Gastrocnemius medialis (tissue), 4 donors: ENCODE measurements at regions not wholly inside any gene's neighbourhood (a gene's known extent, or its start where the extent isn't known, plus 50 kb on each side); places are given as distances from the start of the nearest gene placed in this dataset.

Experiments used
- ATAC-seq, 2 donors: fragments of 150-250 bp; one replicate each; pipeline ENCODE4 v1.9.1; 2016
- DNase-seq, 2 donors: peaks; one replicate each; pipeline ENCODE4 v3.0.0-alpha.2; 2019
- H3K27ac ChIP-seq, 4 donors: fragments of 200-600 bp; sonication (generic); 1 replicate in 1 of 4; 2 replicates in 3 of 4; pipeline ENCODE4 v1.5.1; 2016 to 2018; ENCODE audit warnings: mild to moderate bottlenecking in 2 of 4, moderate library complexity in 1 of 4
- H3K27me3 ChIP-seq, 3 donors: fragments of 200-600 bp; sonication (generic) in 2 of 3; 1 replicate in 1 of 3; 2 replicates in 2 of 3; pipeline versions ENCODE4 v1.5.1 to v1.6.0; 2016 to 2019; ENCODE audit warnings: mild to moderate bottlenecking in 1 of 3, moderate library complexity in 1 of 3
- H3K36me3 ChIP-seq, 2 donors: fragments of 200-600 bp; sonication (generic) in 1 of 2; one replicate each; pipeline ENCODE4 v1.5.1; 2017 to 2018
- H3K4me1 ChIP-seq, 2 donors: fragments of 200-600 bp; sonication (generic) in 1 of 2; one replicate each; pipeline ENCODE4 v1.5.1; 2016 to 2017; ENCODE audit warnings: mild to moderate bottlenecking in 2 of 2
- H3K4me3 ChIP-seq, 4 donors: fragments of 200-600 bp; sonication (generic) in 3 of 4; 1 replicate in 1 of 4; 2 replicates in 3 of 4; pipeline ENCODE4 v1.5.1; 2016 to 2019; ENCODE audit warnings: mild to moderate bottlenecking in 2 of 4
- H3K9me3 ChIP-seq, 3 donors: fragments of 200-600 bp; sonication (generic) in 2 of 3; 1 replicate in 1 of 3; 2 replicates in 2 of 3; pipeline ENCODE4 v1.5.1; 2016 to 2019
- CTCF ChIP-seq, 5 experiments: fragments of 450-650 bp in 3 of 5; fragments of 200-600 bp in 2 of 5; sonication (generic) in 2 of 5; IDR thresholded peaks in 4 of 5; conservative IDR thresholded peaks in 1 of 5; 1 replicate in 4 of 5; 2 replicates in 1 of 5; pipeline ENCODE4 v1.5.1; 2016 to 2019; ENCODE audit warnings: antibody characterized with exemption in 5 of 5, mild to moderate bottlenecking in 3 of 5, moderate library complexity in 3 of 5
- POLR2A ChIP-seq, 2 donors: fragments of 450-650 bp; IDR thresholded peaks; one replicate each; pipeline ENCODE4 v1.6.1; 2017; ENCODE audit warnings: antibody characterized with exemption in 2 of 2, mild to moderate bottlenecking in 2 of 2, moderate library complexity in 2 of 2
- in situ Hi-C, 4 donors: fragments of 200-750 bp; cut with MboI; loops; one replicate each; pipeline versions ENCODE4 v1.15.0 to v1.8.0; 2017; ENCODE audit warnings: low sequenced_read_pairs in 4 of 4
- intact Hi-C: fragments of 100-400 bp; cut with DNase I; formaldehyde crosslinking; loops from one replicate; pipeline ENCODE4 v1.15.1; 2023; ENCODE audit warnings: low total_unique reads

- intact Hi-C loops (no loop called here), in situ Hi-C loops (loop anchor here in 1 of 4 donors (25.0 kb wide), 1 partner anchor 112 kb away; no protein-coding TSS in a partner anchor)
- Histone ChIP-seq H3K4me1 (no peaks in the 10 kb centered on the region), H3K4me3 (no peak overlapping the region), H3K36me3 (no peaks in the 10 kb centered on the region), H3K27me3 (no peaks in the 10 kb centered on the region), H3K27ac (no peak overlapping the region), H3K9me3 (no peaks in the 10 kb centered on the region)
- DNase-seq (no peak), ATAC-seq (no peak)
- TF ChIP-seq POLR2A (IDR thresholded peaks at IDR 0.05), result no peak
- no peak for TF ChIP-seq CTCF (IDR thresholded peaks at IDR 0.05 in 4 of 5, conservative IDR thresholded peaks at IDR 0.05 in 1 of 5)
These were observed 696.8 kb upstream of the SOX9 start for GRCh38 chr17:71423871-71424546.

GRCh38 chr17:71427801-71428200, 693.0 kb upstream of the SOX9 start:
- in situ Hi-C loops (loop anchor here in 1 of 4 donors (25.0 kb wide), 1 partner anchor 316 kb away; no protein-coding TSS in a partner anchor), intact Hi-C loops (no loop called here)
- ATAC-seq, result no peak
- Histone ChIP-seq H3K4me3 (no peak overlapping the region), H3K4me1 (no peaks in the 10 kb centered on the region), H3K27me3 (no peaks in the 10 kb centered on the region), H3K9me3 (no peaks in the 10 kb centered on the region), H3K36me3 (no peaks in the 10 kb centered on the region), H3K27ac (no peak overlapping the region)
- no peak for TF ChIP-seq CTCF (IDR thresholded peaks at IDR 0.05 in 4 of 5, conservative IDR thresholded peaks at IDR 0.05 in 1 of 5)
- no peak for DNase-seq

- no peak overlapping the region for H3K4me3 ChIP-seq
- in situ Hi-C loops (loop anchor here in 1 of 4 donors (25.0 kb wide), 1 partner anchor 317 kb away; no protein-coding TSS in a partner anchor), intact Hi-C loops (no loop called here)
- no peaks in the 10 kb centered on the region for H3K27me3 ChIP-seq
- ATAC-seq (no peak), DNase-seq (no peak)
- H3K36me3 ChIP-seq, result no peaks in the 10 kb centered on the region
- no peak for TF ChIP-seq CTCF (IDR thresholded peaks at IDR 0.05 in 4 of 5, conservative IDR thresholded peaks at IDR 0.05 in 1 of 5)
- no peak for TF ChIP-seq POLR2A (IDR thresholded peaks at IDR 0.05)
- no peaks in the 10 kb centered on the region for H3K4me1 ChIP-seq
- H3K9me3 ChIP-seq, result no peaks in the 10 kb centered on the region
- no peak overlapping the region for H3K27ac ChIP-seq
These were observed 691.9 kb upstream of the SOX9 start for GRCh38 chr17:71428897-71429296.

GRCh38 chr17:71430281-71430680, 690.5 kb upstream of the SOX9 start:
- Histone ChIP-seq H3K36me3 (no peaks in the 10 kb centered on the region), H3K4me1 (no peaks in the 10 kb centered on the region), H3K9me3 (no peaks in the 10 kb centered on the region), H3K27ac (no peak overlapping the region), H3K4me3 (no peak overlapping the region), H3K27me3 (no peaks in the 10 kb centered on the region)
- intact Hi-C loops, result no loop called here
- in situ Hi-C loops, result loop anchor here in 1 of 4 donors (25.0 kb wide), 1 partner anchor 318 kb away; no protein-coding TSS in a partner anchor
- ATAC-seq (no peak), DNase-seq (no peak)
- TF ChIP-seq CTCF (IDR thresholded peaks at IDR 0.05 in 4 of 5, conservative IDR thresholded peaks at IDR 0.05 in 1 of 5) (no peak), POLR2A (IDR thresholded peaks at IDR 0.05) (no peak)
